H1 (cell line): ENCODE measurements at regions not wholly inside any gene's neighbourhood (a gene's known extent, or its start where the extent isn't known, plus 50 kb on each side); places are given as distances from the start of the nearest gene placed in this dataset.

Experiments used
- HDAC6 ChIP-seq: IDR thresholded peaks from one replicate; pipeline ENCODE4 v1.7.1; 2012; ENCODE audit warnings: low read depth, mild to moderate bottlenecking, inconsistent platforms, low read length, moderate library complexity
- SIN3A ChIP-seq, 2 experiments: IDR thresholded peaks in 1 of 2; conservative IDR thresholded peaks in 1 of 2; 2 replicates each; pipeline ENCODE4 v1.6.1; 2011 to 2012; ENCODE audit warnings: low read length in 2 of 2, improper control_type of control experiment in 1 of 2, low read depth in 1 of 2, mild to moderate bottlenecking in 1 of 2
- SIRT6 ChIP-seq: IDR thresholded peaks from one replicate; pipeline ENCODE4 v1.7.1; 2012; ENCODE audit warnings: low read length, inconsistent platforms

DNA sequence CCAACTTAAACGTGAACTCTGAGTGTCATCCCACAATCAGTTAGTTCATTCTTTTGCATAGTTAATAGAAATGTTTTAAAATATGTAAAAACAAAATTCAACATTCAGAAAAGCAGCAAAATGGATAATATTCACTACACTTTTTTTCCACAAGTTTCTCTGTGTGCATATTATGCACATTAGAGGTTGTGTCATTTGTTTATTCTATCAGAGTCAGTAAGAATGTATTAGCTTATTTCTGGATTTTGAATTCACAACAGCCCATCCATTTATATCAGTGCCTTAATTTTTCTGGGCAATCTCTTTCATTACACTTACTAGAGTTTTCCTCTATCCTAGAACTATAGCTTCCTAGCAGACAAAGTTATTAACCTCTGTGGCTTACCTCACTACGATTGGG, 432.7 kb upstream of the SEMA3A start (continued):
- TF ChIP-seq HDAC6, result no peak
- TF ChIP-seq SIRT6, result no peak
- no peak for TF ChIP-seq SIN3A (conservative IDR thresholded peaks at IDR 0.05 in 1 of 2, IDR thresholded peaks at IDR 0.05 in 1 of 2; ENCODE audit: low read depth in 1 of 2, low read length in 2 of 2)
